Esophagus muscularis mucosa (tissue), 4 donors: ENCODE measurements at regions not wholly inside any gene's neighbourhood (a gene's known extent, or its start where the extent isn't known, plus 50 kb on each side); places are given as distances from the start of the nearest gene placed in this dataset.

Experiments
- DNase-seq: peaks from one replicate; pipeline ENCODE4 v3.0.0-alpha.2; 2017; ENCODE audit errors: extremely low spot score
- H3K27ac ChIP-seq, 4 donors: fragments of 200-600 bp; sonication (generic); replicated peaks in 1 of 4; 1 replicate in 3 of 4; 2 replicates in 1 of 4; pipeline ENCODE4 v1.5.1; 2016 to 2019; ENCODE audit warnings: mild to moderate bottlenecking in 1 of 4
- H3K27me3 ChIP-seq, 4 donors: fragments of 200-600 bp; sonication (generic); one replicate each; pipeline versions ENCODE4 v1.5.1 to v1.6.0; 2016 to 2019
- H3K36me3 ChIP-seq, 4 donors: fragments of 200-600 bp; sonication (generic); one replicate each; pipeline ENCODE4 v1.5.1; 2016 to 2019
- H3K4me1 ChIP-seq, 4 donors: fragments of 200-600 bp; sonication (generic); one replicate each; pipeline ENCODE4 v1.5.1; 2016 to 2019
- H3K4me3 ChIP-seq, 4 donors: fragments of 200-600 bp; sonication (generic); 1 replicate in 2 of 4; 2 replicates in 2 of 4; pipeline ENCODE4 v1.5.1; 2016 to 2019; ENCODE audit warnings: mild to moderate bottlenecking in 4 of 4, moderate library complexity in 1 of 4
- H3K9me3 ChIP-seq, 4 donors: fragments of 200-600 bp; sonication (generic); 1 replicate in 3 of 4; 2 replicates in 1 of 4; pipeline ENCODE4 v1.5.1; 2016 to 2019
- EP300 ChIP-seq: sonication (generic); formaldehyde crosslinking; IDR thresholded peaks from one replicate; pipeline ENCODE4 v1.6.1; 2017; ENCODE audit warnings: antibody characterized with exemption
- POLR2A ChIP-seq: fragments of 450-650 bp; IDR thresholded peaks from one replicate; pipeline ENCODE4 v1.6.1; 2017; ENCODE audit warnings: antibody characterized with exemption, moderate library complexity, mild to moderate bottlenecking, low read depth
- POLR2AphosphoS5 ChIP-seq, 2 donors: sonication (generic); formaldehyde crosslinking; IDR thresholded peaks; one replicate each; pipeline ENCODE4 v1.6.1; 2017; ENCODE audit warnings: antibody characterized with exemption in 2 of 2
- WGBS: methylation state at CpG from one replicate; pipeline ENCODE4 v1.1.5; 2018; 5-methylcytosine and 5-hydroxymethylcytosine counted together
- intact Hi-C: fragments of 100-400 bp; cut with DNase I; formaldehyde crosslinking; loops from one replicate; pipeline ENCODE4 v1.15.1; 2023
- TF ChIP-seq, protein P1 (sequence below), 3 experiments: fragments of 200-600 bp in 2 of 3; fragments of 450-650 bp in 1 of 3; sonication (generic) in 2 of 3; IDR thresholded peaks; one replicate each; pipeline ENCODE4 v1.5.1; 2017 to 2019; ENCODE audit warnings: antibody characterized with exemption in 3 of 3, mild to moderate bottlenecking in 2 of 3, moderate library complexity in 1 of 3

DNA sequence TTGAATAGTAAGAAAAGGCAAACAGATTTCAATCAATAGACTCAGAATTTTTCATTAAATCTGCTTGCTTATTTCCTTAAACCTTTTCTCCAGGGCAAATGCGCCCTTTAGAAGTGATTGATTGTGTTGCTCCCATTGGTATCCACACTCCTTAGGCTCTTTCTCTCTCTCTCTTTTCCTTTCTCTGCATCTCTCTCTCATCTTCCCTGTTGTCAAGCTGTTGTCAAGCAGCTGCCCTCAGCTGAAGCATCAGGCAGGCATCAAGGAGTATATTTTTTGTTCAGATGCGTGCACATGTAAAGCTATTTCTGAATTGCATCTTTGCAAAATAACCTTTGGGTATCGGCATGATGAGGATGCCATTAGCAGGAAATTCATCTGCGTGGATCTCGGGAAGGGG is 107.2 kb upstream of the PLET1 start:
- no peaks in the 10 kb centered on the region for H3K9me3 ChIP-seq
- H3K27ac ChIP-seq: no peak overlapping the region
- intact Hi-C loops: loop anchor here (2.0 kb wide), 1 partner anchor 77 kb away; no protein-coding TSS in a partner anchor
- TF ChIP-seq, protein P1, sequence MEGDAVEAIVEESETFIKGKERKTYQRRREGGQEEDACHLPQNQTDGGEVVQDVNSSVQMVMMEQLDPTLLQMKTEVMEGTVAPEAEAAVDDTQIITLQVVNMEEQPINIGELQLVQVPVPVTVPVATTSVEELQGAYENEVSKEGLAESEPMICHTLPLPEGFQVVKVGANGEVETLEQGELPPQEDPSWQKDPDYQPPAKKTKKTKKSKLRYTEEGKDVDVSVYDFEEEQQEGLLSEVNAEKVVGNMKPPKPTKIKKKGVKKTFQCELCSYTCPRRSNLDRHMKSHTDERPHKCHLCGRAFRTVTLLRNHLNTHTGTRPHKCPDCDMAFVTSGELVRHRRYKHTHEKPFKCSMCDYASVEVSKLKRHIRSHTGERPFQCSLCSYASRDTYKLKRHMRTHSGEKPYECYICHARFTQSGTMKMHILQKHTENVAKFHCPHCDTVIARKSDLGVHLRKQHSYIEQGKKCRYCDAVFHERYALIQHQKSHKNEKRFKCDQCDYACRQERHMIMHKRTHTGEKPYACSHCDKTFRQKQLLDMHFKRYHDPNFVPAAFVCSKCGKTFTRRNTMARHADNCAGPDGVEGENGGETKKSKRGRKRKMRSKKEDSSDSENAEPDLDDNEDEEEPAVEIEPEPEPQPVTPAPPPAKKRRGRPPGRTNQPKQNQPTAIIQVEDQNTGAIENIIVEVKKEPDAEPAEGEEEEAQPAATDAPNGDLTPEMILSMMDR (IDR thresholded peaks at IDR 0.05): no peak
- TF ChIP-seq POLR2A (no peak), EP300 (no peak)
- no peak for DNase-seq
- no peaks in the 10 kb centered on the region for H3K36me3 ChIP-seq
- no peaks in the 10 kb centered on the region for H3K27me3 ChIP-seq
- peaks cover 0 to 26% (median 24%) of the 10 kb centered on the region in 4 donors for H3K4me1 ChIP-seq
- WGBS: 90% methylated on average over 5 of the region's 5 CpGs
- H3K4me3 ChIP-seq: no peak overlapping the region

DNA sequence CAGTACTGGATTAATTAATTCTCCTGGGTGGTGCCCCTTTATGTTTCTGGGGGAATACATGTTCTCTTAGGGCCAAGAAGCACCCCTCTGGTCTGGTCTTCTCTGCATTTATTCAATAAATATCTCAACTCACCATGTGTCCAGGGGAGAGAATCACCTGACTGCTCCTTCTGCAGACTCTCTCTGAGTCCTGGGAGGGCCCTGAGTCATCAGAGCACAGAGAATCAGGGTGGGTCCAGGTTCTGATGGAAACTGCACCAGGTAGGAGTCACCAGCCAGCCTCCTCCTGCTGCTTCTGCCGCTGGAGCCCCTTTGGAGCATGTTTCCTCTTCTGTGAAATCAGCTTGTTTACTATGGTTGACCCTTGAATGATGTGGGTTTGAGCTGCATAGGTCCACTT is 107.7 kb upstream of the PLET1 start:
- Histone ChIP-seq H3K36me3 (no peaks in the 10 kb centered on the region), H3K4me3 (no peak overlapping the region), H3K27me3 (no peaks in the 10 kb centered on the region), H3K9me3 (no peaks in the 10 kb centered on the region), H3K27ac (no peak overlapping the region), H3K4me1 (peaks cover 0 to 26% (median 24%) of the 10 kb centered on the region in 4 donors)
- DNase-seq: no peak
- 88% methylated on average over 1 of the region's 1 CpG for WGBS
- intact Hi-C loops: no loop called here
- TF ChIP-seq, protein P1 (IDR thresholded peaks at IDR 0.05): no peak
- TF ChIP-seq POLR2A: no peak
- no peak for TF ChIP-seq EP300
- no peak for TF ChIP-seq POLR2AphosphoS5 (IDR thresholded peaks at IDR 0.05)

DNA sequence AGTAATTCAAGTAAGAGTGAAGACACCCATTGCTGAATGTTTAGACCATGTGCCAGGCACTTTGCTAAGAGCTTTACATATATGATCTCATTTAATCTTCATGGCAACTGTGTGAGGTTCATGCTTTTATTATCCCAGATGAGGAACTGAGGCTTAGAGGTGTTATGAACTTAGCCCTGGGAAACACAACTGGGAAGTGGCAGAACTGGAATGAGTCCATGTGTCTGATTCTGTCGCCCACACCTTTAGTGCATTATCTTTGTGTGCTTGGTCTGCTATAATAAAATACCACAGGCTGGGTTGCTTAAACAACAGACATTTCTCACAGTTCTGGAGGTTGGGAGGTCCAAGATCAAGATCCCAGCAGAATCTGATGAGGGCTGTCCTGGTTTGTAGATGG is 108.7 kb upstream of the PLET1 start:
- TF ChIP-seq POLR2A: no peak
- TF ChIP-seq, protein P1 (IDR thresholded peaks at IDR 0.05): no peak
- 75% methylated on average over 1 of the region's 1 CpG for WGBS
- Histone ChIP-seq H3K4me3 (no peak overlapping the region), H3K27me3 (no peaks in the 10 kb centered on the region), H3K4me1 (peaks cover 0 to 16% (median 16%) of the 10 kb centered on the region in 4 donors), H3K9me3 (no peaks in the 10 kb centered on the region), H3K36me3 (no peaks in the 10 kb centered on the region), H3K27ac (no peak overlapping the region)
- intact Hi-C loops: no loop called here
- no peak for DNase-seq

DNA sequence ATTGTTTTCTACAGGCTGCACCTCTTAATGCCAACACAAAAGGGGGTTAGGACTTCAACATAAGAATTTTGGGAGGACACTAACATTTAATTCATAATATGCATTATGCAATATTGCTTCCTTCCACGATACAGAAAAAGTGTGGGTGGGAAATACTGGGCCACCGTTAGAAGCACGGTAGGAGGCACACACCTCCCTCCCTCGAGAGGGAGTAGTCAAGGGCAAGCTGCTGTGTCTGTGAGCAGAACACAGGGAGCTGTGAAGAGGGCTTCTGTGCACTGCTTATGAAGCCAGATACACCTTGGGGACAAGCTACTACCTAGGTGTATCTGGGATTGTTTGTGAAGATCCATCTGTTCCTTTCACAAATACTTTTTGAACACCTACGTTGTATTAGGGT is 109.3 kb upstream of the PLET1 start:
- no peaks in the 10 kb centered on the region for H3K27me3 ChIP-seq
- DNase-seq: no peak
- H3K9me3 ChIP-seq: no peaks in the 10 kb centered on the region
- 82% methylated on average over 5 of the region's 5 CpGs for whole genome bisulfite sequencing
- intact Hi-C loops: no loop called here
- no peak overlapping the region for H3K27ac ChIP-seq
- no peaks in the 10 kb centered on the region for H3K36me3 ChIP-seq
- H3K4me3 ChIP-seq: no peak overlapping the region
- TF ChIP-seq POLR2A: no peak
- TF ChIP-seq, protein P1 (IDR thresholded peaks at IDR 0.05): no peak
- no peak for TF ChIP-seq EP300
- no peak for TF ChIP-seq POLR2AphosphoS5 (IDR thresholded peaks at IDR 0.05)
- H3K4me1 ChIP-seq: peaks cover 0 to 11% (median 10%) of the 10 kb centered on the region in 4 donors

DNA sequence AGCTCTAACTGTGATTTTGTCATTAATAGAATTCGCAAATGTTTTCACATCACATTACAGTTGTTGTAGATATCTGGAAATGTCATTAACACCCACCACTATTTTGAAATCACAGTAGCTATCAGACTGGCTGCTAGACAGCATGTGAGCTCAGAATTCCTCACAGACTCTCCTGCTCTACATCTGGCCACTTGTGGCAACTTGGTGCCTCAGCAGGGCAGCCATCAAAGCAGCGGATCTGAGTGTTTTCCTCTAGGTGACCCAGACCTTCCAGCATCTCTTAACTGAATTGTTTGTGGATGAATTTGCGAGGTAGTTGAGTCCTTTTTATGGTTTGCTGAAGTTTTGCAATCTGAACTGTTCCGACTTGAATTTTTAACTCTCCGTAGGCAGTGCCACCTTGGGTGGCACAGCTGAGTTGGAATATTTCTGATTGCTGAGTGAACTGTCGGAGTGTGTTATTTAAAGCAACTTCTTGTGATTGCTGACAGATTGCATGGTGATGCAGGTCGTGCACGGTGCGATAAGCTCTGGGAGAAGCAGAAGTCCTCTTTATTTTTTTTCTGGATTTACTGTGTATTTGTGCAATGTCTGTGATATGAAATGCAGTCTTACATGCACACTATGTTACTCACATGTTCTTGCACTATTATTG is 114.0 kb upstream of the PLET1 start:
- no peak overlapping the region for H3K27ac ChIP-seq
- intact Hi-C loops: no loop called here
- WGBS: 90% methylated on average over 9 of the region's 9 CpGs
- DNase-seq: no peak
- TF ChIP-seq POLR2AphosphoS5 (IDR thresholded peaks at IDR 0.05): no peak
- H3K4me1 ChIP-seq: no peaks in the 10 kb centered on the region
- no peaks in the 10 kb centered on the region for H3K9me3 ChIP-seq
- no peak overlapping the region for H3K4me3 ChIP-seq
- no peaks in the 10 kb centered on the region for H3K36me3 ChIP-seq
- H3K27me3 ChIP-seq: no peaks in the 10 kb centered on the region
